ENCODE measurements at regions not wholly inside any gene's neighbourhood (a gene's known extent, or its start where the extent isn't known, plus 50 kb on each side); places are given as distances from the start of the nearest gene placed in this dataset.

DNA sequence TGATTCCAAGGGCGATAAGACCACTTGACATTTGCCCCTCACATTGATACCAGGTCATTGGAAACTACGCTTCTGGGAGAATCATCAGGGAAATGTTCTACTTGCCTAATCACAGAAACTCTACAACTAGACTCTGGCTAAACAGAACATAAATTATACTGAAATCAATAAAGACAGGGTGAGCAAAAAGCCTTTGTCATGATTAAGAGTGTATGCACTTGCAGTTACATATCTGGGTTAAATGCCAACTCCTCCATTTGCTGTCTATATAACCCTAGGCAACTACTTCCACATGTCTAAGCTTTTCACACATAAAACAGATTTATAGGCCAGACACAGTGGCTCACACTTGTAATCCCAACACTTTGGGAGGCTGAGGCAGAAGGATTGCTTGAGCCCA, 125.7 kb downstream of the PHLDA1 start:
- no peak for TF ChIP-seq GATA3 (IDR thresholded peaks at IDR 0.05; ENCODE audit: low read depth, low read length)
- TF ChIP-seq GATA2 (IDR thresholded peaks at IDR 0.05; ENCODE audit: low read depth, low read length), result no peak

Measured in SH-SY5Y (cell line).